KMS-11 (cell line): ENCODE measurements at regions not wholly inside any gene's neighbourhood (a gene's known extent, or its start where the extent isn't known, plus 50 kb on each side); places are given as distances from the start of the nearest gene placed in this dataset.

Source experiments
- H2AFZ ChIP-seq: fragments of 200-600 bp; sonication (generic); 2 replicates; pipeline ENCODE4 v1.6.1; 2016; ENCODE audit warnings: antibody characterized with exemption, mixed run types, low read depth
- H3K27ac ChIP-seq: fragments of 200-600 bp; sonication (generic); 2 replicates; pipeline ENCODE4 v1.6.1; 2016; ENCODE audit warnings: mild to moderate bottlenecking, mixed run types
- H3K27me3 ChIP-seq: fragments of 200-600 bp; sonication (generic); 2 replicates; pipeline ENCODE4 v1.6.1; 2017; ENCODE audit warnings: mild to moderate bottlenecking, low read depth, mixed run types, moderate library complexity; ENCODE audit not compliant: insufficient read depth
- H3K36me3 ChIP-seq: fragments of 200-600 bp; sonication (generic); 2 replicates; pipeline ENCODE4 v1.6.1; 2017; ENCODE audit warnings: mild to moderate bottlenecking, mixed run types; ENCODE audit not compliant: insufficient read depth
- H3K4me1 ChIP-seq: fragments of 200-600 bp; sonication (generic); 2 replicates; pipeline ENCODE4 v1.6.1; 2016; ENCODE audit warnings: mild to moderate bottlenecking, low read depth, mixed run types; ENCODE audit not compliant: poor library complexity, severe bottlenecking
- H3K4me2 ChIP-seq: fragments of 200-600 bp; sonication (generic); 2 replicates; pipeline ENCODE4 v1.7.0; 2016; ENCODE audit warnings: mild to moderate bottlenecking, mixed run types
- H3K4me3 ChIP-seq: fragments of 200-600 bp; sonication (generic); IDR thresholded peaks from 2 replicates; pipeline ENCODE4 v1.6.1; 2017; ENCODE audit warnings: low read depth, low read length, mixed read lengths; ENCODE audit not compliant: insufficient read depth
- H3K79me2 ChIP-seq: fragments of 200-600 bp; sonication (generic); 2 replicates; pipeline ENCODE4 v1.6.1; 2016; ENCODE audit warnings: low read depth, mixed run types; ENCODE audit not compliant: insufficient read depth
- H3K9ac ChIP-seq: fragments of 200-600 bp; sonication (generic); 2 replicates; pipeline ENCODE4 v1.6.1; 2016; ENCODE audit warnings: mild to moderate bottlenecking, mixed run types
- H4K20me1 ChIP-seq: fragments of 200-600 bp; sonication (generic); 2 replicates; pipeline ENCODE4 v1.6.1; 2016; ENCODE audit warnings: mild to moderate bottlenecking, mixed run types; ENCODE audit not compliant: insufficient read depth
- CTCF ChIP-seq: fragments of 200-600 bp; sonication (generic); conservative IDR thresholded peaks from 2 replicates; pipeline ENCODE4 v1.6.1; 2017; ENCODE audit warnings: low read depth, mild to moderate bottlenecking, antibody characterized with exemption, low read length, moderate library complexity, mixed read lengths

- Histone ChIP-seq H2AFZ (no peak overlapping the region), H3K36me3 (no peaks in the 10 kb centered on the region), H3K9ac (no peak overlapping the region), H4K20me1 (no peaks in the 10 kb centered on the region), H3K4me3 (no peak overlapping the region), H3K79me2 (no peaks in the 10 kb centered on the region), H3K4me1 (no peaks in the 10 kb centered on the region), H3K4me2 (no peak overlapping the region), H3K27me3 (no peaks in the 10 kb centered on the region), H3K27ac (no peak overlapping the region)
- no peak for TF ChIP-seq CTCF
Measured at GRCh38 chr5:125038477-125038876, 292.0 kb upstream of the ZNF608 start.

DNA sequence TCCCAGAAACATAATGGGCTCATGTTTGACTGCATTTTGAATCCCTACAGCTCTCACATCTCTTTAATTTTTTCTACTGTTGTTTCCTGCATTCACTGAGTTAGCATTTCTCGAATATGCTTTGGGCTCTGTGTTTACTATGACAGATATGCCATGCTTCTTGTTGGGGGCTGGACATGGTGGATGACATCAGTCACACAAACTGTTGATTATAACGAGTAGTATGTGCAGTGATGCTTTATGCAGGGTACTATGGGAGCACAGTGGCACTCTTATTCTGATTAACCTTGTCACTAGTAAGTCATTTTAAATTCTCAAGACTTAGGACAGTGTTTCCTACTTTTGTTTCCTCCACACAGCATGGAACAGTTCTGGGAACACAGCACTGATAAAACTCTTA lies 295.4 kb upstream of the ZNF608 start:
- no peak overlapping the region for H3K27ac ChIP-seq

GRCh38 chr5:125042261-125042890 lies 295.9 kb upstream of the ZNF608 start:
- no peak overlapping the region for H3K4me3 ChIP-seq
- TF ChIP-seq CTCF, result no peak
- H3K4me1 ChIP-seq, result no peaks in the 10 kb centered on the region
- H3K36me3 ChIP-seq, result no peaks in the 10 kb centered on the region
- H3K27me3 ChIP-seq, result no peaks in the 10 kb centered on the region
- H3K79me2 ChIP-seq, result no peaks in the 10 kb centered on the region
- no peak overlapping the region for H3K4me2 ChIP-seq
- no peaks in the 10 kb centered on the region for H4K20me1 ChIP-seq
- no peak overlapping the region for H2AFZ ChIP-seq
- H3K9ac ChIP-seq, result no peak overlapping the region
- H3K27ac ChIP-seq, result no peak overlapping the region

More for the DNA sequence above, 295.4 kb upstream of the ZNF608 start:
- H3K4me1 ChIP-seq, result no peaks in the 10 kb centered on the region
- no peak overlapping the region for H3K9ac ChIP-seq
- TF ChIP-seq CTCF, result no peak
- H3K4me2 ChIP-seq, result no peak overlapping the region
- H2AFZ ChIP-seq, result no peak overlapping the region
- H3K4me3 ChIP-seq, result no peak overlapping the region
- no peaks in the 10 kb centered on the region for H3K79me2 ChIP-seq
- H3K27me3 ChIP-seq, result no peaks in the 10 kb centered on the region
- no peaks in the 10 kb centered on the region for H4K20me1 ChIP-seq
- no peaks in the 10 kb centered on the region for H3K36me3 ChIP-seq

- TF ChIP-seq CTCF, result no peak
Measured at GRCh38 chr5:125043781-125044391, 297.4 kb upstream of the ZNF608 start.

More at GRCh38 chr5:125043781-125044391, 297.4 kb upstream of the ZNF608 start:
- Histone ChIP-seq H3K27ac (no peak overlapping the region), H4K20me1 (no peaks in the 10 kb centered on the region), H3K4me1 (no peaks in the 10 kb centered on the region), H3K27me3 (no peaks in the 10 kb centered on the region), H3K9ac (no peak overlapping the region), H3K36me3 (no peaks in the 10 kb centered on the region), H3K4me3 (no peak overlapping the region), H3K4me2 (no peak overlapping the region), H3K79me2 (no peaks in the 10 kb centered on the region), H2AFZ (no peak overlapping the region)
